Pancreas (tissue), 10 donors: ENCODE measurements at regions not wholly inside any gene's neighbourhood (a gene's known extent, or its start where the extent isn't known, plus 50 kb on each side); places are given as distances from the start of the nearest gene placed in this dataset.

ENCODE experiments used
- ATAC-seq, 4 donors: fragments of 200-7000 bp; cut with Tn5 transposase; one replicate each; pipeline versions ENCODE4 v1.8.0 to v1.9.1; 2020; ENCODE audit warnings: mild to moderate bottlenecking in 4 of 4, moderate library complexity in 4 of 4
- DNase-seq, 6 donors: peaks; one replicate each; pipeline ENCODE4 v3.0.0-alpha.2; 2020
- FAIRE-seq: peaks from 2 replicates; lab custom pipeline; 2012; peaks lifted over from hg19 to GRCh38; lab: Jason Lieb, UNC
- H3K27ac ChIP-seq, 4 donors: fragments of 200-600 bp; sonication (generic); 1 replicate in 3 of 4; 2 replicates in 1 of 4; pipeline versions ENCODE4 v1.5.0 to v1.8.0; 2020
- H3K27me3 ChIP-seq, 4 donors: fragments of 200-600 bp; one replicate each; pipeline ENCODE4 v1.8.0; 2021
- H3K36me3 ChIP-seq, 3 donors: fragments of 200-600 bp; sonication (generic) in 1 of 3; one replicate each; pipeline versions ENCODE4 v1.5.0 to v1.8.0; 2020 to 2021
- H3K4me1 ChIP-seq, 3 donors: fragments of 200-600 bp; one replicate each; pipeline ENCODE4 v1.8.0; 2021
- H3K4me3 ChIP-seq, 4 donors: fragments of 200-600 bp; sonication (generic) in 2 of 4; one replicate each; pipeline versions ENCODE4 v1.5.0 to v1.8.0; 2020 to 2021
- H3K9me3 ChIP-seq, 4 donors: fragments of 200-600 bp; one replicate each; pipeline ENCODE4 v1.8.0; 2021
- WGBS, 2 donors: extraction: QIAGEN DNeasy Blood & Tissue Kit; methylation state at CpG; one replicate each; pipeline ENCODE4 v1.1.7; 2013; 5-methylcytosine and 5-hydroxymethylcytosine counted together
- intact Hi-C, 3 donors: fragments of 100-400 bp; cut with DNase I; formaldehyde crosslinking; loops; one replicate each; pipeline versions ENCODE4 v1.11.1 to v1.14.2; 2022
- TF ChIP-seq, protein P1 (sequence below), 4 donors: fragments of 200-600 bp; sonication (generic) in 3 of 4; IDR thresholded peaks; one replicate each; pipeline versions ENCODE4 v1.5.0 to v1.8.0; 2021; ENCODE audit warnings: antibody characterized with exemption in 4 of 4
- donor health status: healthy with polysubstance abuse.
- donor health status: DM: no; HTN: no; CAD: no; lungs with moderate emphysema.
- donor health status: DM: no; HTN: no; CAD: no.
- donor health status: control.
- donor health status: control.
- donor health status: Bipolar disorder and iron deficiency.
- donor health status: DM: yes; HTN: yes; CAD: no.
- donor health status: DM: no; HTN: no; CAD: no.
- donor health status: DM: no; HTN: no; CAD: no.
- donor health status: DM: yes; HTN: yes; CAD: no.

GRCh38 chr15:31964586-31965307 is 65.6 kb upstream of the CHRNA7 start:
- H3K27me3 ChIP-seq, result peaks cover 0 to 6% (median 3%) of the 10 kb centered on the region in 4 donors
- intact Hi-C loops, result no loop called here
- no peaks in the 10 kb centered on the region for H3K36me3 ChIP-seq
- H3K4me3 ChIP-seq, result no peak overlapping the region
- FAIRE-seq, result no peak
- no peaks in the 10 kb centered on the region for H3K9me3 ChIP-seq
- WGBS, 2 donors, result 75 to 82% methylated on average over 7 of the region's 7 CpGs
- no peaks in the 10 kb centered on the region for H3K4me1 ChIP-seq
- TF ChIP-seq, protein P1, sequence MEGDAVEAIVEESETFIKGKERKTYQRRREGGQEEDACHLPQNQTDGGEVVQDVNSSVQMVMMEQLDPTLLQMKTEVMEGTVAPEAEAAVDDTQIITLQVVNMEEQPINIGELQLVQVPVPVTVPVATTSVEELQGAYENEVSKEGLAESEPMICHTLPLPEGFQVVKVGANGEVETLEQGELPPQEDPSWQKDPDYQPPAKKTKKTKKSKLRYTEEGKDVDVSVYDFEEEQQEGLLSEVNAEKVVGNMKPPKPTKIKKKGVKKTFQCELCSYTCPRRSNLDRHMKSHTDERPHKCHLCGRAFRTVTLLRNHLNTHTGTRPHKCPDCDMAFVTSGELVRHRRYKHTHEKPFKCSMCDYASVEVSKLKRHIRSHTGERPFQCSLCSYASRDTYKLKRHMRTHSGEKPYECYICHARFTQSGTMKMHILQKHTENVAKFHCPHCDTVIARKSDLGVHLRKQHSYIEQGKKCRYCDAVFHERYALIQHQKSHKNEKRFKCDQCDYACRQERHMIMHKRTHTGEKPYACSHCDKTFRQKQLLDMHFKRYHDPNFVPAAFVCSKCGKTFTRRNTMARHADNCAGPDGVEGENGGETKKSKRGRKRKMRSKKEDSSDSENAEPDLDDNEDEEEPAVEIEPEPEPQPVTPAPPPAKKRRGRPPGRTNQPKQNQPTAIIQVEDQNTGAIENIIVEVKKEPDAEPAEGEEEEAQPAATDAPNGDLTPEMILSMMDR (IDR thresholded peaks at IDR 0.05), result no peak
- DNase-seq, result no peak
- H3K27ac ChIP-seq, result no peak overlapping the region
- ATAC-seq, result no peak

DNA sequence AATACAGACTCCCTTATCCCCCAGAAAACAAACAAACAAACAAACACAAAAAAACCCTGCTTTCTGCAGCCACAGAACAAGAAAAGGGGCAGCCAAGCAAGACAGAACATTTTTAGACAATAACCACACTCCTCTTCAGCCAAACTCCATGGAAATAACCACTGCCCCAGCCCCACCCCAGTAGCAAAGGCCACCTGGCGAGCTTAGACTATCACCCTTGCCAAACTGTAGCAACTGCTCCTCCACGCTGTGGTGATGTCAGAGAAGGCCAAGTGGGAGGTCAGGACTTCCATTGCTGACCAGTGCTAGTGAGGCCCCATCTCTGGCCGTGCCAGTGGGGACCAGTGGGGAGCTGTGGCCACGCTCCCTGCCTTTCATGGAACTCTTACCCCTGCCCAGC is 60.3 kb upstream of the CHRNA7 start:
- ATAC-seq, result no peak
- H3K4me3 ChIP-seq, result no peak overlapping the region
- no peak overlapping the region for H3K27ac ChIP-seq
- peaks cover 0 to 6% (median 3%) of the 10 kb centered on the region in 4 donors for H3K27me3 ChIP-seq
- no peak for FAIRE-seq
- intact Hi-C loops, result no loop called here
- H3K9me3 ChIP-seq, result no peaks in the 10 kb centered on the region
- TF ChIP-seq, protein P1 (IDR thresholded peaks at IDR 0.05), result no peak
- no peak for DNase-seq
- WGBS, 2 donors, result 70 to 76% methylated on average over 4 of the region's 4 CpGs
- no peaks in the 10 kb centered on the region for H3K4me1 ChIP-seq
- no peaks in the 10 kb centered on the region for H3K36me3 ChIP-seq

DNA sequence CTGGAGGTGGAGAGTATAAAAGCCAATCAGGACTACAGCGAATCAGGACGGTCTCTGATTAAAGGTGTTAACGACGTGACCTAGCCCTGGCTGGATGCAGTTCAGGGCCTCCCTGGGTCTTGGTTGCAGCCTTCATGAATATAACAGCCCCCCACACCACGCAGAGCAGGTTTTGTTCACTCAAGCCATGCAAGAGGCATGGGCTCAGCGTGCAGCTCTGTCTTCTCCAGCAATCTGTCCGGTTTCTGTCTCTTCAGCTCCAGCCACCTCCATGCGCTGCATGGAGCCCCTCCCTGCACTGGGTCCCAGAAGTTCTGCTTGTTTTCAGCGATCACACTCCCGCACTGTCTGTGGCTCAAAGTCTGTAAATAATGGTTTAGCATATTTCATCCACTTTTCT is 57.1 kb upstream of the CHRNA7 start:
- intact Hi-C loops, result no loop called here
- DNase-seq (no peak), FAIRE-seq (no peak), ATAC-seq (no peak)
- Histone ChIP-seq H3K27ac (no peak overlapping the region), H3K36me3 (no peaks in the 10 kb centered on the region), H3K4me1 (no peaks in the 10 kb centered on the region), H3K9me3 (no peaks in the 10 kb centered on the region), H3K4me3 (no peak overlapping the region), H3K27me3 (no peaks in the 10 kb centered on the region)
- TF ChIP-seq, protein P1 (IDR thresholded peaks at IDR 0.05), result no peak
- WGBS, 2 donors, result 65 to 71% methylated on average over 10 of the region's 10 CpGs

DNA sequence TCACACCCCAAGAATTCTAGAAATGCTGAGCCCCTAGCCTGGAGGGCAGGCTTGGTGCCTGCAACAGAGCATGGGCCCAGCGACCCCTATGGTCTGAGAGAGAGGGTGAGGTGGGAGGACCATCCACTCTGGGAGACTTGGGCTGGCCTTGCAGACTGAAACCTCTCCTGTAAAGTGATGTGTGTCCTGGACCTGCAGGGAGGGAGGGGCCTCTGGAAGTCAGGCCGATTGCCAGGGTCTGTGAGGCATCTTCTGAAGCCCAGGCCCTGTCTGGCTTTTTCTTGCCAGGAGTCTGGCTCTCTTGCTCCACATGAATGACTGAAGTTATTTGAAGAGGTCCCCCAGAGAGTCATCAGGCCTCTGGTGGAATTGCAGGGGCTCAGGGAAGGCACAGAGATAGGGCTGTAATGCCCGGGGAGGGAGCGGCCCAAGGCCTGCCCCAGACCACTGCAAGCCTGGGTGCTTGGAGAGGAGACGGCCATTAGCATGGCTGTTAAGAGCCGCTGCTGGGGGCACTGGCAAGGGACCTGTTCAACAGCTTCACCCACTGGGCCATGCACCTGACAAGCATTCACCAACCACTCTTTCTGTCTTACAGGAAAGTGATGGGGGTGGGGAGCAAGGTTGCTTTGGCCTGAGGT is 56.0 kb upstream of the CHRNA7 start:
- no peaks in the 10 kb centered on the region for H3K4me1 ChIP-seq
- H3K36me3 ChIP-seq, result no peaks in the 10 kb centered on the region
- H3K27me3 ChIP-seq, result no peaks in the 10 kb centered on the region
- FAIRE-seq (no peak), ATAC-seq (no peak), DNase-seq (no peak)
- no peak overlapping the region for H3K27ac ChIP-seq
- intact Hi-C loops, result no loop called here
- WGBS, 2 donors, result 46 to 56% methylated on average over 6 of the region's 6 CpGs
- H3K4me3 ChIP-seq, result no peak overlapping the region
- TF ChIP-seq, protein P1 (IDR thresholded peaks at IDR 0.05), result no peak
- H3K9me3 ChIP-seq, result no peaks in the 10 kb centered on the region
